WTC11 (cell line): ENCODE measurements at regions not wholly inside any gene's neighbourhood (a gene's known extent, or its start where the extent isn't known, plus 50 kb on each side); places are given as distances from the start of the nearest gene placed in this dataset.

Source experiments
- CREM ChIP-seq: sonication (generic); formaldehyde crosslinking; IDR thresholded peaks from 2 replicates; pipeline ENCODE4 v1.8.1; 2022; ENCODE audit warnings: mild to moderate bottlenecking, missing genetic modification reagents, moderate library complexity
- NFE2L1 ChIP-seq: sonication (generic); formaldehyde crosslinking; IDR thresholded peaks from 2 replicates; pipeline ENCODE4 v1.8.1; 2023; ENCODE audit warnings: missing genetic modification reagents
- NFYB ChIP-seq: sonication (generic); formaldehyde crosslinking; conservative IDR thresholded peaks from 2 replicates; pipeline ENCODE4 v1.8.0; 2022; ENCODE audit warnings: low read depth, missing genetic modification reagents
- ZNF219 ChIP-seq: sonication (generic); formaldehyde crosslinking; IDR thresholded peaks from 2 replicates; pipeline ENCODE4 v1.8.0; 2023; ENCODE audit warnings: missing genetic modification reagents, mild to moderate bottlenecking, borderline replicate concordance
- ZNF396 ChIP-seq: fragments of 250-450 bp; sonication (Bioruptor Pico); IDR thresholded peaks from 2 replicates; pipeline ENCODE4 v1.8.0; 2021; ENCODE audit warnings: mild to moderate bottlenecking, moderate library complexity, borderline replicate concordance
- TF ChIP-seq, protein P1 (sequence below): sonication (generic); formaldehyde crosslinking; IDR thresholded peaks from 2 replicates; pipeline ENCODE4 v1.8.1; 2023; ENCODE audit warnings: mild to moderate bottlenecking, missing genetic modification reagents, moderate library complexity
- TF ChIP-seq, protein P2 (sequence below): fragments of 200-600 bp; IDR thresholded peaks from 2 replicates; pipeline ENCODE4 v1.8.0; 2022; ENCODE audit warnings: antibody characterized with exemption
- TF ChIP-seq, protein P3 (sequence below): sonication (generic); formaldehyde crosslinking; IDR thresholded peaks from 2 replicates; pipeline ENCODE4 v1.8.1; 2022; ENCODE audit warnings: low read depth, missing genetic modification reagents, borderline replicate concordance
- TF ChIP-seq, protein P4 (sequence below): sonication (generic); formaldehyde crosslinking; IDR thresholded peaks from 2 replicates; pipeline ENCODE4 v1.8.1; 2023; ENCODE audit warnings: mild to moderate bottlenecking, moderate library complexity, missing genetic modification reagents
- TF ChIP-seq, protein P5 (sequence below): fragments of 250-450 bp; sonication (Bioruptor Pico); IDR thresholded peaks from 2 replicates; pipeline ENCODE4 v1.9.0; 2021; ENCODE audit warnings: mild to moderate bottlenecking, borderline replicate concordance
- TF ChIP-seq, protein P6 (sequence below): sonication (generic); formaldehyde crosslinking; IDR thresholded peaks from 2 replicates; pipeline ENCODE4 v1.8.0; 2022; ENCODE audit warnings: mild to moderate bottlenecking, missing genetic modification reagents

DNA sequence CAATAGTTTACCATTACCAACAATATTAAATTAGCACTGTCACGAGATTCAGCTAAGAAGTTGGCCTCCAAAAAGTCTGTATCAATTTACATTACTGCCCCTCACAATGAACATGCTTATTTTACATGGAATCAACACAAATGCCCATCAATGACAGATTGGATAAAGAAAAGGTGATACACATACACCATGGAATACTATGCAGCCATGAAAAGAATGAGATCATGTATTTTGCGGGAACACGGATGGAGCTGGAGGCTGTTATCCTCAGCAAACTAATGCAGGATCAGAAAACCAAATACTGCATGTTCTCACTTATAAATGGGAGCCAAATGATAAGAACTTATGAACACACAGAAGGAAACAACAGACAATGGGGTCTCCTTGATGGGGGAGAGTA is 211.8 kb upstream of the RREB1 start:
- TF ChIP-seq, protein P1, sequence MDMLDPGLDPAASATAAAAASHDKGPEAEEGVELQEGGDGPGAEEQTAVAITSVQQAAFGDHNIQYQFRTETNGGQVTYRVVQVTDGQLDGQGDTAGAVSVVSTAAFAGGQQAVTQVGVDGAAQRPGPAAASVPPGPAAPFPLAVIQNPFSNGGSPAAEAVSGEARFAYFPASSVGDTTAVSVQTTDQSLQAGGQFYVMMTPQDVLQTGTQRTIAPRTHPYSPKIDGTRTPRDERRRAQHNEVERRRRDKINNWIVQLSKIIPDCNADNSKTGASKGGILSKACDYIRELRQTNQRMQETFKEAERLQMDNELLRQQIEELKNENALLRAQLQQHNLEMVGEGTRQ (CRISPR knock-in tag) = no peak
- TF ChIP-seq, protein P2, sequence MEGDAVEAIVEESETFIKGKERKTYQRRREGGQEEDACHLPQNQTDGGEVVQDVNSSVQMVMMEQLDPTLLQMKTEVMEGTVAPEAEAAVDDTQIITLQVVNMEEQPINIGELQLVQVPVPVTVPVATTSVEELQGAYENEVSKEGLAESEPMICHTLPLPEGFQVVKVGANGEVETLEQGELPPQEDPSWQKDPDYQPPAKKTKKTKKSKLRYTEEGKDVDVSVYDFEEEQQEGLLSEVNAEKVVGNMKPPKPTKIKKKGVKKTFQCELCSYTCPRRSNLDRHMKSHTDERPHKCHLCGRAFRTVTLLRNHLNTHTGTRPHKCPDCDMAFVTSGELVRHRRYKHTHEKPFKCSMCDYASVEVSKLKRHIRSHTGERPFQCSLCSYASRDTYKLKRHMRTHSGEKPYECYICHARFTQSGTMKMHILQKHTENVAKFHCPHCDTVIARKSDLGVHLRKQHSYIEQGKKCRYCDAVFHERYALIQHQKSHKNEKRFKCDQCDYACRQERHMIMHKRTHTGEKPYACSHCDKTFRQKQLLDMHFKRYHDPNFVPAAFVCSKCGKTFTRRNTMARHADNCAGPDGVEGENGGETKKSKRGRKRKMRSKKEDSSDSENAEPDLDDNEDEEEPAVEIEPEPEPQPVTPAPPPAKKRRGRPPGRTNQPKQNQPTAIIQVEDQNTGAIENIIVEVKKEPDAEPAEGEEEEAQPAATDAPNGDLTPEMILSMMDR = no peak
- TF ChIP-seq, protein P3, sequence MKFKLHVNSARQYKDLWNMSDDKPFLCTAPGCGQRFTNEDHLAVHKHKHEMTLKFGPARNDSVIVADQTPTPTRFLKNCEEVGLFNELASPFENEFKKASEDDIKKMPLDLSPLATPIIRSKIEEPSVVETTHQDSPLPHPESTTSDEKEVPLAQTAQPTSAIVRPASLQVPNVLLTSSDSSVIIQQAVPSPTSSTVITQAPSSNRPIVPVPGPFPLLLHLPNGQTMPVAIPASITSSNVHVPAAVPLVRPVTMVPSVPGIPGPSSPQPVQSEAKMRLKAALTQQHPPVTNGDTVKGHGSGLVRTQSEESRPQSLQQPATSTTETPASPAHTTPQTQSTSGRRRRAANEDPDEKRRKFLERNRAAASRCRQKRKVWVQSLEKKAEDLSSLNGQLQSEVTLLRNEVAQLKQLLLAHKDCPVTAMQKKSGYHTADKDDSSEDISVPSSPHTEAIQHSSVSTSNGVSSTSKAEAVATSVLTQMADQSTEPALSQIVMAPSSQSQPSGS = no peak
- TF ChIP-seq, protein P4, sequence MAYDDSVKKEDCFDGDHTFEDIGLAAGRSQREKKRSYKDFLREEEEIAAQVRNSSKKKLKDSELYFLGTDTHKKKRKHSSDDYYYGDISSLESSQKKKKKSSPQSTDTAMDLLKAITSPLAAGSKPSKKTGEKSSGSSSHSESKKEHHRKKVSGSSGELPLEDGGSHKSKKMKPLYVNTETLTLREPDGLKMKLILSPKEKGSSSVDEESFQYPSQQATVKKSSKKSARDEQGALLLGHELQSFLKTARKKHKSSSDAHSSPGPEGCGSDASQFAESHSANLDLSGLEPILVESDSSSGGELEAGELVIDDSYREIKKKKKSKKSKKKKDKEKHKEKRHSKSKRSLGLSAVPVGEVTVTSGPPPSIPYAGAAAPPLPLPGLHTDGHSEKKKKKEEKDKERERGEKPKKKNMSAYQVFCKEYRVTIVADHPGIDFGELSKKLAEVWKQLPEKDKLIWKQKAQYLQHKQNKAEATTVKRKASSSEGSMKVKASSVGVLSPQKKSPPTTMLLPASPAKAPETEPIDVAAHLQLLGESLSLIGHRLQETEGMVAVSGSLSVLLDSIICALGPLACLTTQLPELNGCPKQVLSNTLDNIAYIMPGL (CRISPR knock-in tag) = no peak
- TF ChIP-seq NFE2L1 (CRISPR knock-in tag) (no peak), ZNF219 (CRISPR knock-in tag) (no peak), CREM (no peak), ZNF396 (CRISPR knock-in tag) (no peak), NFYB (CRISPR knock-in tag) (no peak)
- TF ChIP-seq, protein P5, sequence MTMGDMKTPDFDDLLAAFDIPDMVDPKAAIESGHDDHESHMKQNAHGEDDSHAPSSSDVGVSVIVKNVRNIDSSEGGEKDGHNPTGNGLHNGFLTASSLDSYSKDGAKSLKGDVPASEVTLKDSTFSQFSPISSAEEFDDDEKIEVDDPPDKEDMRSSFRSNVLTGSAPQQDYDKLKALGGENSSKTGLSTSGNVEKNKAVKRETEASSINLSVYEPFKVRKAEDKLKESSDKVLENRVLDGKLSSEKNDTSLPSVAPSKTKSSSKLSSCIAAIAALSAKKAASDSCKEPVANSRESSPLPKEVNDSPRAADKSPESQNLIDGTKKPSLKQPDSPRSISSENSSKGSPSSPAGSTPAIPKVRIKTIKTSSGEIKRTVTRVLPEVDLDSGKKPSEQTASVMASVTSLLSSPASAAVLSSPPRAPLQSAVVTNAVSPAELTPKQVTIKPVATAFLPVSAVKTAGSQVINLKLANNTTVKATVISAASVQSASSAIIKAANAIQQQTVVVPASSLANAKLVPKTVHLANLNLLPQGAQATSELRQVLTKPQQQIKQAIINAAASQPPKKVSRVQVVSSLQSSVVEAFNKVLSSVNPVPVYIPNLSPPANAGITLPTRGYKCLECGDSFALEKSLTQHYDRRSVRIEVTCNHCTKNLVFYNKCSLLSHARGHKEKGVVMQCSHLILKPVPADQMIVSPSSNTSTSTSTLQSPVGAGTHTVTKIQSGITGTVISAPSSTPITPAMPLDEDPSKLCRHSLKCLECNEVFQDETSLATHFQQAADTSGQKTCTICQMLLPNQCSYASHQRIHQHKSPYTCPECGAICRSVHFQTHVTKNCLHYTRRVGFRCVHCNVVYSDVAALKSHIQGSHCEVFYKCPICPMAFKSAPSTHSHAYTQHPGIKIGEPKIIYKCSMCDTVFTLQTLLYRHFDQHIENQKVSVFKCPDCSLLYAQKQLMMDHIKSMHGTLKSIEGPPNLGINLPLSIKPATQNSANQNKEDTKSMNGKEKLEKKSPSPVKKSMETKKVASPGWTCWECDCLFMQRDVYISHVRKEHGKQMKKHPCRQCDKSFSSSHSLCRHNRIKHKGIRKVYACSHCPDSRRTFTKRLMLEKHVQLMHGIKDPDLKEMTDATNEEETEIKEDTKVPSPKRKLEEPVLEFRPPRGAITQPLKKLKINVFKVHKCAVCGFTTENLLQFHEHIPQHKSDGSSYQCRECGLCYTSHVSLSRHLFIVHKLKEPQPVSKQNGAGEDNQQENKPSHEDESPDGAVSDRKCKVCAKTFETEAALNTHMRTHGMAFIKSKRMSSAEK (CRISPR knock-in tag) = no peak
- TF ChIP-seq, protein P6, sequence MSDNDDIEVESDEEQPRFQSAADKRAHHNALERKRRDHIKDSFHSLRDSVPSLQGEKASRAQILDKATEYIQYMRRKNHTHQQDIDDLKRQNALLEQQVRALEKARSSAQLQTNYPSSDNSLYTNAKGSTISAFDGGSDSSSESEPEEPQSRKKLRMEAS (CRISPR knock-in tag) = no peak
